SK-N-SH (cell line): ENCODE measurements at regions not wholly inside any gene's neighbourhood (a gene's known extent, or its start where the extent isn't known, plus 50 kb on each side); places are given as distances from the start of the nearest gene placed in this dataset.
"Not testable (repeated sequence)": the region's sequence is repeated elsewhere in the genome, so short reads cannot be mapped to it uniquely, and the experiment has no call there.

Experiments
- CTCF ChIA-PET: fragments of 300-600, 350-600 bp; formaldehyde crosslinking; extraction: SDS; loops from one replicate; lab custom pipeline; 2021; lab: Yijun Ruan, JAX
- POLR2A ChIA-PET: fragments of 350-600 bp; sonication (Branson Sonifier 250); formaldehyde crosslinking; extraction: SDS; loops from one replicate; lab custom pipeline; 2020; ENCODE audit warnings: antibody characterized with exemption, inconsistent platforms; lab: Yijun Ruan, JAX
- DNase-seq: peaks from one replicate; pipeline ENCODE4 v3.0.0; 2012
- H2AFZ ChIP-seq: fragments of 200-600 bp; sonication (generic); 2 replicates; pipeline ENCODE4 v1.8.1; 2016; ENCODE audit warnings: antibody characterized with exemption, mild to moderate bottlenecking, low read depth
- H3F3A ChIP-seq: fragments of 200-600 bp; sonication (generic); replicated peaks from 2 replicates; pipeline ENCODE3; 2016; ENCODE audit warnings: antibody characterized with exemption, mild to moderate bottlenecking; ENCODE audit not compliant: insufficient read depth
- H3K27ac ChIP-seq, 2 experiments: fragments of 200-500 bp in 1 of 2; fragments of 200-600 bp in 1 of 2; sonication (Bioruptor generic) in 1 of 2; sonication (generic), shearing (Covaris generic) in 1 of 2; 2 replicates each; pipeline versions ENCODE4 v1.5.1 to v1.6.1; 2014 to 2016; ENCODE audit warnings: low read depth in 2 of 2, inconsistent platforms in 1 of 2, low read length in 1 of 2, mild to moderate bottlenecking in 1 of 2, mixed read lengths in 1 of 2
- H3K27me3 ChIP-seq: fragments of 200-600 bp; sonication (generic), shearing (Covaris generic); 2 replicates; pipeline ENCODE4 v1.6.1; 2016; ENCODE audit warnings: mixed run types; ENCODE audit not compliant: insufficient read depth
- H3K36me3 ChIP-seq, 2 experiments: fragments of 200-500 bp in 1 of 2; fragments of 200-600 bp in 1 of 2; sonication (Bioruptor generic) in 1 of 2; sonication (generic) in 1 of 2; replicated peaks in 1 of 2; 2 replicates each; pipeline versions ENCODE3 to v1.5.1; 2014 to 2016; ENCODE audit warnings: low read length in 1 of 2, mild to moderate bottlenecking in 1 of 2; ENCODE audit not compliant: insufficient read depth in 2 of 2, control insufficient read depth in 1 of 2
- H3K4me1 ChIP-seq, 2 experiments: fragments of 200-500 bp in 1 of 2; fragments of 200-600 bp in 1 of 2; sonication (Bioruptor generic) in 1 of 2; sonication (generic), shearing (Covaris generic) in 1 of 2; 2 replicates each; pipeline versions ENCODE4 v1.5.1 to v1.6.1; 2014 to 2016; ENCODE audit warnings: low read depth in 1 of 2, low read length in 1 of 2, mixed run types in 1 of 2; ENCODE audit not compliant: insufficient read depth in 2 of 2, control insufficient read depth in 1 of 2
- H3K4me2 ChIP-seq: fragments of 200-600 bp; sonication (generic), shearing (Covaris generic); 2 replicates; pipeline ENCODE4 v1.6.1; 2017; ENCODE audit warnings: mixed run types
- H3K4me3 ChIP-seq, 2 experiments: fragments of 200-500 bp in 1 of 2; fragments of 200-600 bp in 1 of 2; sonication (Bioruptor generic) in 1 of 2; sonication (generic), shearing (Covaris generic) in 1 of 2; 2 replicates each; pipeline versions ENCODE4 v1.5.1 to v1.8.1; 2014 to 2016; ENCODE audit warnings: low read depth in 2 of 2, inconsistent platforms in 1 of 2, low read length in 1 of 2, mild to moderate bottlenecking in 1 of 2, mixed read lengths in 1 of 2, moderate library complexity in 1 of 2
- H3K79me2 ChIP-seq: fragments of 200-600 bp; sonication (generic); 2 replicates; pipeline ENCODE4 v1.8.1; 2017; ENCODE audit warnings: mild to moderate bottlenecking; ENCODE audit not compliant: insufficient read depth
- H3K9ac ChIP-seq: fragments of 200-600 bp; sonication (generic); 2 replicates; pipeline ENCODE4 v1.6.1; 2017; ENCODE audit warnings: mixed run types
- H3K9me2 ChIP-seq: fragments of 200-600 bp; sonication (generic); 2 replicates; pipeline ENCODE4 v1.6.1; 2017; ENCODE audit warnings: mixed run types
- H3K9me3 ChIP-seq: fragments of 200-600 bp; sonication (generic); 2 replicates; pipeline ENCODE4 v1.6.1; 2017; ENCODE audit warnings: mixed run types, mild to moderate bottlenecking, moderate library complexity
- H4K20me1 ChIP-seq: fragments of 200-600 bp; sonication (generic); 2 replicates; pipeline ENCODE4 v1.6.1; 2017; ENCODE audit warnings: mild to moderate bottlenecking, mixed run types; ENCODE audit not compliant: insufficient read depth
- EP300 ChIP-seq, 2 experiments: IDR thresholded peaks; 2 replicates each; pipeline versions ENCODE4 v1.4.0 to v1.6.1; 2012; ENCODE audit warnings: borderline replicate concordance in 1 of 2, low read depth in 1 of 2, low read length in 1 of 2
- FOXM1 ChIP-seq: IDR thresholded peaks from 2 replicates; pipeline ENCODE4 v1.4.0; 2012; ENCODE audit warnings: low read depth, mild to moderate bottlenecking
- JUND ChIP-seq: IDR thresholded peaks from 2 replicates; pipeline ENCODE4 v1.4.0; 2012
- SMC3 ChIP-seq: IDR thresholded peaks from 2 replicates; pipeline ENCODE4 v1.6.1; 2012; ENCODE audit warnings: low read depth, low read length, improper control_type of control experiment
- TEAD4 ChIP-seq: IDR thresholded peaks from 2 replicates; pipeline ENCODE4 v1.4.0; 2012; ENCODE audit warnings: mild to moderate bottlenecking, borderline replicate concordance; ENCODE audit not compliant: insufficient read depth
- WGBS: methylation state at CpG from one replicate; pipeline ENCODE4 v1.1.6; 2017; ENCODE audit warnings: low lambda C conversion rate; 5-methylcytosine and 5-hydroxymethylcytosine counted together
- TF ChIP-seq, protein P1 (sequence below): IDR thresholded peaks from 2 replicates; pipeline ENCODE4 v1.4.0; 2012; ENCODE audit warnings: low read depth, borderline replicate concordance

DNA sequence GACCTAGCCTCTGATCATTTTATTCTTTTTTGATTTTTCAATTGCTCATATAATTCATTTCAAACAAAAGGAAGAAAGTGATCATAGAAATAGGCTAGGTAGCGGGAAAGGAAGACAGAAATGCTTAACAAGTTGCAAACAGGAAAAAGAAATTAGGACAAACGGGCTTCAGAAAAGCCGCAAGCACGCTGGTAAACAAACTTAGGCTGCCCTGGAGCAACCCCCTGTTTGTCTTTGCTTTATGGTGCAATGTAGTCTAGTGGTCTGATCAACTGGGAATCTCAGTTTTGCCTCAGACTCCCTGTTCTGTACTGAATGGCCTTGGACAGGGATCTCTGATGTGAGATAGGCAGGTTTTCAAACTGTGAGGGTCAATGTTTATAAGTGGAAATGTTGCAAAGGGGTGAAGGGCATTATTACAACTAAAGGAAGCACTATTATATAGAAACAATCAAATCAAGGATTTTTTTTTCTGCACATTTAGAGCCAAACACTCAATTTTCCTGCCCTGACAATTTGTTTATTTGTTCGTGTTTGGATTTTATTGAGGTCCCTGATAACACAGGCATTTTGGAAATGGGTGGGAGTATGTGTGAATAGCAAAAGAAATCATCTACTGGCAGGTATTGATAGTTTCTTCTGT is 146.8 kb upstream of the NRIP1 start (continued):
- TF ChIP-seq, protein P1, sequence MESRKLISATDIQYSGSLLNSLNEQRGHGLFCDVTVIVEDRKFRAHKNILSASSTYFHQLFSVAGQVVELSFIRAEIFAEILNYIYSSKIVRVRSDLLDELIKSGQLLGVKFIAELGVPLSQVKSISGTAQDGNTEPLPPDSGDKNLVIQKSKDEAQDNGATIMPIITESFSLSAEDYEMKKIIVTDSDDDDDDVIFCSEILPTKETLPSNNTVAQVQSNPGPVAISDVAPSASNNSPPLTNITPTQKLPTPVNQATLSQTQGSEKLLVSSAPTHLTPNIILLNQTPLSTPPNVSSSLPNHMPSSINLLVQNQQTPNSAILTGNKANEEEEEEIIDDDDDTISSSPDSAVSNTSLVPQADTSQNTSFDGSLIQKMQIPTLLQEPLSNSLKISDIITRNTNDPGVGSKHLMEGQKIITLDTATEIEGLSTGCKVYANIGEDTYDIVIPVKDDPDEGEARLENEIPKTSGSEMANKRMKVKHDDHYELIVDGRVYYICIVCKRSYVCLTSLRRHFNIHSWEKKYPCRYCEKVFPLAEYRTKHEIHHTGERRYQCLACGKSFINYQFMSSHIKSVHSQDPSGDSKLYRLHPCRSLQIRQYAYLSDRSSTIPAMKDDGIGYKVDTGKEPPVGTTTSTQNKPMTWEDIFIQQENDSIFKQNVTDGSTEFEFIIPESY, result no peak
- TF ChIP-seq SMC3, result no peak
- TF ChIP-seq EP300 (IDR thresholded peaks at IDR 0.05; ENCODE audit: borderline replicate concordance in 1 of 2, low read depth in 1 of 2, low read length in 1 of 2), result no peak

DNA sequence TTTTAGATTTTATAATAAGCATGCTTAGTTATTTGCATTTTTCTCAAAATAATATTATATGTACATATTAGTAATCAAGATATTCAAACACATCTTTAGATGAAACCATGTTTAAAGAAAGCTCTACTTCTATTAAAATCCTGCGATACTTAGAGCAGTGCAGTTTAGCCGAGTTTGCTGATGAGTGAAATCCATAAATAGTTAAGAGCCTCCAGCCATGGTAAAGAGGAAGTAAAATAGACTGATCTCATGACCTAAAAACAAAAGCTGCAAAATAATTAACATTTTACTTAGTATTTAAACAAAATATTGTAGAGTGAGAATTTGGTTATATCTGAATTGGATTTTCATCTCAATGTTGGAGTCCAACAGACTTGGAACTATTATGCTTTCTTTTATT is 147.4 kb upstream of the NRIP1 start:
- H3K9ac ChIP-seq, result no peak overlapping the region
- no peaks in the 10 kb centered on the region for H3F3A ChIP-seq
- no peak for TF ChIP-seq JUND
- H3K9me2 ChIP-seq, result no peaks in the 10 kb centered on the region
- H2AFZ ChIP-seq, result no peak overlapping the region
- DNase-seq, result no peak
- H3K4me1 ChIP-seq, result no peaks in the 10 kb centered on the region
- H3K4me2 ChIP-seq, result no peak overlapping the region
- no peaks in the 10 kb centered on the region for H3K79me2 ChIP-seq
- WGBS, result 35% methylated on average over 2 of the region's 2 CpGs
- no peaks in the 10 kb centered on the region for H3K9me3 ChIP-seq
- no peaks in the 10 kb centered on the region for H3K36me3 ChIP-seq
- peaks cover 5% of the 10 kb centered on the region for H3K27me3 ChIP-seq
- no peak overlapping the region for H3K4me3 ChIP-seq
- ChIA-PET CTCF (no interaction called here), POLR2A (no interaction called here)
- H3K27ac ChIP-seq, result no peak overlapping the region
- H4K20me1 ChIP-seq, result no peaks in the 10 kb centered on the region

DNA sequence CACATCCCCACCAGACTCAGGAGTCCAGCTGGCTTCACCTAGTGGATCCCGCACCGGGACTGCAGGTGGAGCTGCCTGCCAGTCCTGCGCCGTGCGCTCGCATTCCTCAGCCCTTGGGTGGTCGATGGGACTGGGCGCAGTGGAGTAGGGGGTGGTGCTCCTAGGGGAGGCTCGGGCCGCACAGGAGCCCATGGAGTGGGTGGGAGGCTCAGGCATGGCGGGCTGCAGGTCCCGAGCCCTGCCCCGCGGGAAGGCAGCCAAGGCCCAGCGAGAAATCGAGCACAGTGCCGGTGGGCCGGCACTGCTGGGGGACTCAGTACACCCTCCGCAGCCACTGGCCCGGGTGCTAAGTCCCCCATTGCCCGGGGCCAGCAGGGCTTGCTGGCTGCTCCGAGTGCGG is 153.7 kb upstream of the NRIP1 start:
- H3K36me3 ChIP-seq, H3K9ac ChIP-seq, POLR2A ChIA-PET, H4K20me1 ChIP-seq, H3K4me3 ChIP-seq, DNase-seq, H3K4me1 ChIP-seq, H3K27me3 ChIP-seq, H3K4me2 ChIP-seq, H3K9me2 ChIP-seq, CTCF ChIA-PET, H2AFZ ChIP-seq, H3K79me2 ChIP-seq, H3K27ac ChIP-seq, H3K9me3 ChIP-seq, H3F3A ChIP-seq: not testable (repeated sequence)
- WGBS, result no CpG with 5 or more reads among the region's 23 CpGs

DNA sequence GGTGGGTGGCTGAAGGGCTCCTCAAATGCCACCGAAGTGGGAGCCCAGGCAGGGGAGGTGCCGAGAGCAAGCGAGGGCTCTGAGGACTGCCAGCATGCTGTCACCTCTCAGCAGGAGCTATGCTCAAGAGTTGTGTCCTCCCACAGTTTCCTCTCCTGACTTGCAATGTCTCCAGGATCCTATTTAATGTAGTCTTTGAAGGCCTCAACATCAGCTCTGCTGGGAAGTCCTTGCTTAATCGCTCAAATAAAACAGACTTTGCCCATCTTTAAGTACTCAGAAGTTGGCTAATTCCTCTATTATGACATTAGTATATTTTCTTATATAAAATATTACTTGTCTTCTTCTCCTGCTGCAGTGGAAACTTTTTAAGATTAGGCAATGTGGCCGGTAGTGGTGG is 154.2 kb upstream of the NRIP1 start:
- no peak overlapping the region for H3K4me2 ChIP-seq
- POLR2A ChIA-PET, result no interaction called here
- 12% methylated on average over 2 of the region's 5 CpGs for WGBS
- H3K36me3 ChIP-seq, result no peaks in the 10 kb centered on the region
- no peak for TF ChIP-seq SMC3
- TF ChIP-seq TEAD4, result no peak
- TF ChIP-seq FOXM1, result no peak
- no peak overlapping the region for H3K27ac ChIP-seq
- no peak overlapping the region for H3K9ac ChIP-seq
- CTCF ChIA-PET, result no interaction called here
- no peaks in the 10 kb centered on the region for H3K9me3 ChIP-seq
- no peak overlapping the region for H3K4me3 ChIP-seq
- H4K20me1 ChIP-seq, result no peaks in the 10 kb centered on the region
- no peaks in the 10 kb centered on the region for H3K4me1 ChIP-seq
- no peak overlapping the region for H2AFZ ChIP-seq
- DNase-seq, result no peak
- H3K9me2 ChIP-seq, result no peaks in the 10 kb centered on the region
- no peaks in the 10 kb centered on the region for H3K79me2 ChIP-seq
- no peaks in the 10 kb centered on the region for H3F3A ChIP-seq
- no peaks in the 10 kb centered on the region for H3K27me3 ChIP-seq
